Sigmoid colon (tissue), 6 donors: ENCODE measurements at regions not wholly inside any gene's neighbourhood (a gene's known extent, or its start where the extent isn't known, plus 50 kb on each side); places are given as distances from the start of the nearest gene placed in this dataset.

Source experiments
- DNase-seq: peaks from one replicate; pipeline ENCODE4 v3.0.0-alpha.2; 2019
- H3K27ac ChIP-seq, 4 donors: fragments of 200-600 bp; sonication (generic); one replicate each; pipeline ENCODE4 v1.5.1; 2016 to 2019; ENCODE audit warnings: mild to moderate bottlenecking in 1 of 4
- H3K27me3 ChIP-seq, 3 donors: fragments of 200-600 bp; sonication (generic); one replicate each; pipeline ENCODE4 v1.5.1; 2019; ENCODE audit warnings: mild to moderate bottlenecking in 1 of 3
- H3K36me3 ChIP-seq, 4 donors: fragments of 200-600 bp; sonication (generic); one replicate each; pipeline ENCODE4 v1.5.1; 2016 to 2019
- H3K4me1 ChIP-seq, 4 donors: fragments of 200-600 bp; sonication (generic); one replicate each; pipeline ENCODE4 v1.5.1; 2017 to 2019
- H3K4me3 ChIP-seq, 4 donors: fragments of 200-600 bp; sonication (generic); one replicate each; pipeline ENCODE4 v1.5.1; 2017 to 2019; ENCODE audit warnings: mild to moderate bottlenecking in 2 of 4, moderate library complexity in 1 of 4
- H3K9me3 ChIP-seq, 4 donors: fragments of 200-600 bp in 3 of 4; sonication (generic) in 3 of 4; one replicate each; pipeline versions ENCODE4 v1.5.1 to v1.6.1; 2013 to 2019
- EP300 ChIP-seq, 4 donors: sonication (generic); formaldehyde crosslinking; IDR thresholded peaks; one replicate each; pipeline ENCODE4 v1.6.1; 2017; ENCODE audit warnings: antibody characterized with exemption in 4 of 4
- POLR2A ChIP-seq, 2 donors: fragments of 450-650 bp; IDR thresholded peaks; one replicate each; pipeline ENCODE4 v1.6.1; 2016; ENCODE audit warnings: antibody characterized with exemption in 2 of 2, mild to moderate bottlenecking in 2 of 2, moderate library complexity in 2 of 2
- POLR2AphosphoS5 ChIP-seq, 4 donors: sonication (generic); formaldehyde crosslinking; IDR thresholded peaks; one replicate each; pipeline ENCODE4 v1.6.1; 2017; ENCODE audit warnings: antibody characterized with exemption in 4 of 4
- WGBS, 2 donors: extraction: QIAGEN DNeasy Blood & Tissue Kit; methylation state at CpG; one replicate each; pipeline ENCODE4 v1.1.7; 2013; 5-methylcytosine and 5-hydroxymethylcytosine counted together
- intact Hi-C: fragments of 100-400 bp; cut with DNase I; formaldehyde crosslinking; loops from one replicate; pipeline ENCODE4 v1.15.1; 2023
- TF ChIP-seq, protein P1 (sequence below), 4 experiments: fragments of 450-650 bp in 3 of 4; fragments of 200-600 bp in 1 of 4; IDR thresholded peaks; one replicate each; pipeline ENCODE4 v1.5.1; 2016 to 2019; ENCODE audit warnings: antibody characterized with exemption in 4 of 4, mild to moderate bottlenecking in 3 of 4, moderate library complexity in 2 of 4
- donor health status: healthy with polysubstance abuse.
- donor health status: healthy.

DNA sequence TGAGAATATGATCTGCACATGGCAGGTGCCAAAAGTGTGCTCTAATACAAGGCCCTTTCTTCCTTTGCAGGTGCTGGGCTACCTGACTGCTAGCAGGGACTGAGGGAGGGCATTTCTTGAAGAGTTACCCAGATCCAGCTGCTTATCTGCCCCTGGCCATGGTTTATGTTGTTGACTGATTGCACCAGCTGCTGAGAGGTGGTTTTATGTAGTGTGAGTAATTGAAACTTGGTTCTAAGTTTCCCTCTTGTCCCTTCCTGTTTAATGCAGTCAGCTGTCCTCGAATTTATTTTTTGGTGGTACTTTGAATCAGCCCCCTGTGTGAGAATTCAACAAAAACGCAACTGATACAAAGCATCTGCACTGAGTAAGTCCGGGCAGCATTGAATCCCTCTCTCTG, 288.3 kb upstream of the C2CD4B start:
- H3K36me3 ChIP-seq, result no peaks in the 10 kb centered on the region
- DNase-seq, result no peak
- TF ChIP-seq EP300 (IDR thresholded peaks at IDR 0.05) (no peak), POLR2AphosphoS5 (IDR thresholded peaks at IDR 0.05) (no peak), POLR2A (IDR thresholded peaks at IDR 0.05) (no peak)
- TF ChIP-seq, protein P1, sequence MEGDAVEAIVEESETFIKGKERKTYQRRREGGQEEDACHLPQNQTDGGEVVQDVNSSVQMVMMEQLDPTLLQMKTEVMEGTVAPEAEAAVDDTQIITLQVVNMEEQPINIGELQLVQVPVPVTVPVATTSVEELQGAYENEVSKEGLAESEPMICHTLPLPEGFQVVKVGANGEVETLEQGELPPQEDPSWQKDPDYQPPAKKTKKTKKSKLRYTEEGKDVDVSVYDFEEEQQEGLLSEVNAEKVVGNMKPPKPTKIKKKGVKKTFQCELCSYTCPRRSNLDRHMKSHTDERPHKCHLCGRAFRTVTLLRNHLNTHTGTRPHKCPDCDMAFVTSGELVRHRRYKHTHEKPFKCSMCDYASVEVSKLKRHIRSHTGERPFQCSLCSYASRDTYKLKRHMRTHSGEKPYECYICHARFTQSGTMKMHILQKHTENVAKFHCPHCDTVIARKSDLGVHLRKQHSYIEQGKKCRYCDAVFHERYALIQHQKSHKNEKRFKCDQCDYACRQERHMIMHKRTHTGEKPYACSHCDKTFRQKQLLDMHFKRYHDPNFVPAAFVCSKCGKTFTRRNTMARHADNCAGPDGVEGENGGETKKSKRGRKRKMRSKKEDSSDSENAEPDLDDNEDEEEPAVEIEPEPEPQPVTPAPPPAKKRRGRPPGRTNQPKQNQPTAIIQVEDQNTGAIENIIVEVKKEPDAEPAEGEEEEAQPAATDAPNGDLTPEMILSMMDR (IDR thresholded peaks at IDR 0.05), result no peak
- H3K4me1 ChIP-seq, result peaks cover 5 to 53% (median 47%) of the 10 kb centered on the region in 4 donors
- H3K4me3 ChIP-seq, result no peak overlapping the region
- WGBS, 2 donors, result 24 to 59% methylated on average over 3 of the region's 3 CpGs
- intact Hi-C loops, result no loop called here
- no peaks in the 10 kb centered on the region for H3K9me3 ChIP-seq
- no peaks in the 10 kb centered on the region for H3K27me3 ChIP-seq
- H3K27ac ChIP-seq, result peak overlapping the region in 2 of 4 donors; percentile 17 to 43

- 75 to 80% methylated on average over 5 of the region's 5 CpGs for WGBS, 2 donors
- intact Hi-C loops, result no loop called here
- Histone ChIP-seq H3K36me3 (no peaks in the 10 kb centered on the region), H3K9me3 (no peaks in the 10 kb centered on the region), H3K27me3 (no peaks in the 10 kb centered on the region), H3K27ac (peak overlapping the region in 3 of 4 donors; percentile 17 to 43 (median 33)), H3K4me3 (no peak overlapping the region), H3K4me1 (peaks cover 5 to 51% (median 47%) of the 10 kb centered on the region in 4 donors)
- no peak for TF ChIP-seq POLR2A (IDR thresholded peaks at IDR 0.05)
- TF ChIP-seq POLR2AphosphoS5 (IDR thresholded peaks at IDR 0.05), result no peak
- TF ChIP-seq EP300 (IDR thresholded peaks at IDR 0.05), result no peak
- TF ChIP-seq, protein P1 (IDR thresholded peaks at IDR 0.05), result no peak
- DNase-seq, result peak; percentile 47
These were observed 288.9 kb upstream of the C2CD4B start for GRCh38 chr15:62453981-62454380.

DNA sequence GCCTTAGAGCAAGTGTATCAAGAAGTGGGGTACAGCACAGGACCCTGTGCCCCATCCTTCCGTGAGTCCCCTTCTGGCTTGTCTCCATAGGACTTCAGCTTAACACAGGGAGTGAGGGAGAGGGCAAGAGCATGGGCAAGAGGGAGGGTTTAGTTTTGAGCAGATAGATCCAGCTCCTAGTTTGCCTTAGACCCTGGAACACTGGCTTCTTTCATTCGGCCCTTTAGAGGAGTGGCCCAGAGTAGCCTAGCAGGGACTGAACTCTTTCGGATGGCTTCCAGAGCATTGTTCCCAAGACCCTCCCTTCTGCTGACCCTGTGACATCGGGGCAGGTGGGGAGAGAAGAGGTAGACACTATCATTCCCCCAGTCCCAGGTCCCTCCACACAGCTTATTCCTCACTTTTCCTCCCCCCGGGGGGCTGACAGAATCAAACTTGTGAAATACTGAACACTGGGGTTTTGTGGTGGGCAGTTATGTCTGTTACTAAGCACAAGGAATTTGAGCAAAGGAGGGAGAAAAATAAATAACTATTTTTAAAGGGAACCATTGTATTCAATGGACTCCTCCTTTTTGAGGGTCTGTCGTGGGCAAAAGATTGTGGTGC, 289.6 kb upstream of the C2CD4B start:
- TF ChIP-seq EP300 (IDR thresholded peaks at IDR 0.05) (no peak), POLR2AphosphoS5 (IDR thresholded peaks at IDR 0.05) (no peak), POLR2A (IDR thresholded peaks at IDR 0.05) (no peak)
- TF ChIP-seq, protein P1 (IDR thresholded peaks at IDR 0.05), result no peak
- no peak overlapping the region for H3K4me3 ChIP-seq
- no peaks in the 10 kb centered on the region for H3K9me3 ChIP-seq
- intact Hi-C loops, result no loop called here
- peak overlapping the region in 3 of 4 donors; percentile 16 to 43 (median 33) for H3K27ac ChIP-seq
- peaks cover 5 to 44% (median 43%) of the 10 kb centered on the region in 4 donors for H3K4me1 ChIP-seq
- DNase-seq, result peak; percentile 21
- no peaks in the 10 kb centered on the region for H3K36me3 ChIP-seq
- H3K27me3 ChIP-seq, result no peaks in the 10 kb centered on the region
- 90 to 94% methylated on average over 6 of the region's 6 CpGs for WGBS, 2 donors

- H3K4me1 ChIP-seq, result peaks cover 5 to 44% (median 43%) of the 10 kb centered on the region in 4 donors
- TF ChIP-seq EP300 (IDR thresholded peaks at IDR 0.05), result no peak
- no peak for TF ChIP-seq POLR2AphosphoS5 (IDR thresholded peaks at IDR 0.05)
- TF ChIP-seq, protein P1 (IDR thresholded peaks at IDR 0.05), result no peak
- no peak for TF ChIP-seq POLR2A (IDR thresholded peaks at IDR 0.05)
- intact Hi-C loops, result no loop called here
- no peak overlapping the region for H3K4me3 ChIP-seq
- H3K27ac ChIP-seq, result peak overlapping the region in 1 of 4 donors; percentile 63
- no peaks in the 10 kb centered on the region for H3K27me3 ChIP-seq
- H3K36me3 ChIP-seq, result no peaks in the 10 kb centered on the region
- peak; percentile 27 for DNase-seq
- no peaks in the 10 kb centered on the region for H3K9me3 ChIP-seq
- 84 to 88% methylated on average over 11 to 12 of the region's 12 CpGs for WGBS, 2 donors
These were observed 290.4 kb upstream of the C2CD4B start for GRCh38 chr15:62455441-62455921.
